WTC11 (cell line): ENCODE measurements at regions not wholly inside any gene's neighbourhood (a gene's known extent, or its start where the extent isn't known, plus 50 kb on each side); places are given as distances from the start of the nearest gene placed in this dataset.

Experiments used
- ATAC-seq: fragments of 200-7000 bp; cut with Tn5 transposase; 2 replicates; pipeline ENCODE4 v1.10.0; 2021; ENCODE audit warnings: mild to moderate bottlenecking, moderate library complexity
- CTCF ChIA-PET: fragments of 300-600 bp; sonication (Branson Sonifier 250); formaldehyde crosslinking; loops from one replicate; lab custom pipeline; 2021; ENCODE audit warnings: antibody characterized with exemption; lab: Charles Lee
- POLR2A ChIA-PET: fragments of 350-600 bp; sonication (Branson Sonifier 250); formaldehyde crosslinking; loops from one replicate; lab custom pipeline; 2021; ENCODE audit warnings: antibody characterized with exemption; lab: Charles Lee
- DNase-seq: peaks from one replicate; pipeline ENCODE4 v3.0.0; 2021; ENCODE audit warnings: low spot score
- H3K27ac Mint-ChIP-seq: 2 replicates; pipeline ENCODE4 v1.8.0; 2021; ENCODE audit warnings: mixed read lengths
- H3K27me3 Mint-ChIP-seq: 2 replicates; pipeline ENCODE4 v1.8.0; 2021; ENCODE audit warnings: low read depth, mild to moderate bottlenecking, moderate library complexity, mixed read lengths
- H3K36me3 Mint-ChIP-seq: 2 replicates; pipeline ENCODE4 v1.8.0; 2021; ENCODE audit warnings: mixed read lengths
- H3K4me1 Mint-ChIP-seq: 2 replicates; pipeline ENCODE4 v1.8.0; 2022; ENCODE audit warnings: mixed read lengths
- H3K4me3 Mint-ChIP-seq: 2 replicates; pipeline ENCODE4 v1.8.0; 2021; ENCODE audit warnings: mild to moderate bottlenecking, moderate library complexity, mixed read lengths
- H3K9me3 Mint-ChIP-seq: 2 replicates; pipeline ENCODE4 v1.8.0; 2021; ENCODE audit warnings: mixed read lengths
- CBFB ChIP-seq: sonication (generic); formaldehyde crosslinking; IDR thresholded peaks from 2 replicates; pipeline ENCODE4 v1.8.1; 2022; ENCODE audit warnings: mild to moderate bottlenecking, low read depth, missing genetic modification reagents
- EMX1 ChIP-seq: fragments of 250-450 bp; sonication (Bioruptor Pico); IDR thresholded peaks from 2 replicates; pipeline ENCODE4 v1.8.0; 2021; ENCODE audit warnings: mild to moderate bottlenecking
- ETV6 ChIP-seq: sonication (generic); formaldehyde crosslinking; IDR thresholded peaks from 2 replicates; pipeline ENCODE4 v1.8.1; 2022; ENCODE audit warnings: mild to moderate bottlenecking, missing genetic modification reagents
- GABPB1 ChIP-seq: sonication (generic); formaldehyde crosslinking; IDR thresholded peaks from 2 replicates; pipeline ENCODE4 v1.8.1; 2023; ENCODE audit warnings: mild to moderate bottlenecking, missing genetic modification reagents
- NR3C1 ChIP-seq: sonication (generic); formaldehyde crosslinking; conservative IDR thresholded peaks from 2 replicates; pipeline ENCODE4 v1.8.1; 2023; ENCODE audit warnings: low read depth, mild to moderate bottlenecking, missing genetic modification reagents
- PRRX2 ChIP-seq: fragments of 250-450 bp; sonication (Bioruptor Pico); IDR thresholded peaks from 2 replicates; pipeline ENCODE4 v1.8.0; 2021; ENCODE audit warnings: mild to moderate bottlenecking
- RELA ChIP-seq: sonication (generic); formaldehyde crosslinking; IDR thresholded peaks from 2 replicates; pipeline ENCODE4 v1.8.1; 2022; ENCODE audit warnings: missing genetic modification reagents, mild to moderate bottlenecking, borderline replicate concordance
- TEAD4 ChIP-seq: sonication (generic); formaldehyde crosslinking; IDR thresholded peaks from 2 replicates; pipeline ENCODE4 v1.8.0; 2022; ENCODE audit warnings: mild to moderate bottlenecking, missing genetic modification reagents
- ZNF416 ChIP-seq: fragments of 250-450 bp; sonication (Bioruptor Pico); IDR thresholded peaks from 2 replicates; pipeline ENCODE4 v1.9.0; 2021; ENCODE audit warnings: mild to moderate bottlenecking, inconsistent platforms
- ZNF423 ChIP-seq: fragments of 250-450 bp; sonication (Bioruptor Pico); IDR thresholded peaks from 2 replicates; pipeline ENCODE4 v2.1.2; 2022; ENCODE audit warnings: mild to moderate bottlenecking, moderate library complexity
- TF ChIP-seq, protein P1 (sequence below): sonication (generic); formaldehyde crosslinking; IDR thresholded peaks from 2 replicates; pipeline ENCODE4 v1.8.0; 2023; ENCODE audit warnings: missing genetic modification reagents, mild to moderate bottlenecking, borderline replicate concordance
- TF ChIP-seq, protein P2 (sequence below): sonication (generic); formaldehyde crosslinking; IDR thresholded peaks from 2 replicates; pipeline ENCODE4 v1.8.0; 2022; ENCODE audit warnings: missing genetic modification reagents
- TF ChIP-seq, protein P3 (sequence below): fragments of 250-450 bp; sonication (Bioruptor Pico); conservative IDR thresholded peaks from 2 replicates; pipeline ENCODE4 v1.9.0; 2021; ENCODE audit warnings: mild to moderate bottlenecking
- TF ChIP-seq, protein P4 (sequence below): sonication (generic); formaldehyde crosslinking; IDR thresholded peaks from 2 replicates; pipeline ENCODE4 v1.8.1; 2022; ENCODE audit warnings: low read depth, mild to moderate bottlenecking, moderate library complexity, missing genetic modification reagents, borderline replicate concordance
- TF ChIP-seq, protein P5 (sequence below): sonication (generic); formaldehyde crosslinking; IDR thresholded peaks from 2 replicates; pipeline ENCODE4 v1.8.1; 2022; ENCODE audit warnings: missing genetic modification reagents, borderline replicate concordance

DNA sequence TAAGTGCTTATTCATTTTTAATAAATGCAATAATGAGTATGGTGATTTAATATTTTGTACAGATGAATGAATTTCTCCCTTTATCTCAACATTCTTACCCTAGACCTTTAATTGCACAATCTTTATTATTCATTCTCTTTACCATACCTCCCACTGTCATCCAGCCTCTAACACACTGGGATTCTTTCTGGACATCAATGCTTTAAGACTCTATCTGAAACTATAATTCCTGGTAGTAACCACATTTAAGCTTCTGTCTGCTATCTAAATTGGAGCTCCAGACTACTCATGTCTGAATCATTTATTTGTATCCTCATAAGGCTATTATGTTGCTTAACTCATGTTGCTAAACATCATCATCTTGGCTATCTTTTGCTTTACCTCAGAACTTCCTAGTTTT lies 270.2 kb downstream of the ALG10B start (continued):
- TF ChIP-seq TEAD4 (CRISPR knock-in tag), result no peak
- TF ChIP-seq RELA (CRISPR knock-in tag), result no peak
- TF ChIP-seq CBFB (CRISPR knock-in tag), result no peak

DNA sequence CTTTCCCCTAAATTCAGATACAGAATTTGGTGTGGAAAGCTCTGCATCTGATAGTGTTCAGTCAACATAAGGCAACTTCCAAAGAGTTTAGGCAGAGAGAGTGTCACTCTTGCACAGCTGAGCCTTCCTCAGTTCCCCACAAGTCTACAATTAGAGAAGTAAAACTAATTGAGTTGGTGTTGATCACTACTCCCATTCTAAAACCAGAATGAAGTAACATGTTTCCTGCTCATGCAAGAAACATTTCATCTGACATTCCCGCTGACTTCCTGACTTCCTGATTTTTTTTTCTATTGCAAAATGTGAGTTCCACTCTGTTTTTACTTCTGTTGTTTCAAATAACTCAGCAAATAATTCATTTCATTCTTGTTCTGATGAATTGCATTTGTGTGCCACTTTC lies 271.0 kb downstream of the ALG10B start:
- Mint-ChIP-seq H3K9me3 (peaks cover 12% of the 10 kb centered on the region), H3K4me3 (no peak overlapping the region), H3K27me3 (no peaks in the 10 kb centered on the region), H3K36me3 (no peaks in the 10 kb centered on the region), H3K4me1 (0 out of 2 replicates have a peak, but pooled peaks cover 4% of the 10 kb centered on the region), H3K27ac (no peak overlapping the region)
- ChIA-PET POLR2A (no interaction called here), CTCF (no interaction called here)
- no peak for DNase-seq
- TF ChIP-seq, protein P1, sequence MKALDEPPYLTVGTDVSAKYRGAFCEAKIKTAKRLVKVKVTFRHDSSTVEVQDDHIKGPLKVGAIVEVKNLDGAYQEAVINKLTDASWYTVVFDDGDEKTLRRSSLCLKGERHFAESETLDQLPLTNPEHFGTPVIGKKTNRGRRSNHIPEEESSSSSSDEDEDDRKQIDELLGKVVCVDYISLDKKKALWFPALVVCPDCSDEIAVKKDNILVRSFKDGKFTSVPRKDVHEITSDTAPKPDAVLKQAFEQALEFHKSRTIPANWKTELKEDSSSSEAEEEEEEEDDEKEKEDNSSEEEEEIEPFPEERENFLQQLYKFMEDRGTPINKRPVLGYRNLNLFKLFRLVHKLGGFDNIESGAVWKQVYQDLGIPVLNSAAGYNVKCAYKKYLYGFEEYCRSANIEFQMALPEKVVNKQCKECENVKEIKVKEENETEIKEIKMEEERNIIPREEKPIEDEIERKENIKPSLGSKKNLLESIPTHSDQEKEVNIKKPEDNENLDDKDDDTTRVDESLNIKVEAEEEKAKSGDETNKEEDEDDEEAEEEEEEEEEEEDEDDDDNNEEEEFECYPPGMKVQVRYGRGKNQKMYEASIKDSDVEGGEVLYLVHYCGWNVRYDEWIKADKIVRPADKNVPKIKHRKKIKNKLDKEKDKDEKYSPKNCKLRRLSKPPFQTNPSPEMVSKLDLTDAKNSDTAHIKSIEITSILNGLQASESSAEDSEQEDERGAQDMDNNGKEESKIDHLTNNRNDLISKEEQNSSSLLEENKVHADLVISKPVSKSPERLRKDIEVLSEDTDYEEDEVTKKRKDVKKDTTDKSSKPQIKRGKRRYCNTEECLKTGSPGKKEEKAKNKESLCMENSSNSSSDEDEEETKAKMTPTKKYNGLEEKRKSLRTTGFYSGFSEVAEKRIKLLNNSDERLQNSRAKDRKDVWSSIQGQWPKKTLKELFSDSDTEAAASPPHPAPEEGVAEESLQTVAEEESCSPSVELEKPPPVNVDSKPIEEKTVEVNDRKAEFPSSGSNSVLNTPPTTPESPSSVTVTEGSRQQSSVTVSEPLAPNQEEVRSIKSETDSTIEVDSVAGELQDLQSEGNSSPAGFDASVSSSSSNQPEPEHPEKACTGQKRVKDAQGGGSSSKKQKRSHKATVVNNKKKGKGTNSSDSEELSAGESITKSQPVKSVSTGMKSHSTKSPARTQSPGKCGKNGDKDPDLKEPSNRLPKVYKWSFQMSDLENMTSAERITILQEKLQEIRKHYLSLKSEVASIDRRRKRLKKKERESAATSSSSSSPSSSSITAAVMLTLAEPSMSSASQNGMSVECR, result no peak
- no peak for TF ChIP-seq CBFB (CRISPR knock-in tag)
- TF ChIP-seq, protein P2, sequence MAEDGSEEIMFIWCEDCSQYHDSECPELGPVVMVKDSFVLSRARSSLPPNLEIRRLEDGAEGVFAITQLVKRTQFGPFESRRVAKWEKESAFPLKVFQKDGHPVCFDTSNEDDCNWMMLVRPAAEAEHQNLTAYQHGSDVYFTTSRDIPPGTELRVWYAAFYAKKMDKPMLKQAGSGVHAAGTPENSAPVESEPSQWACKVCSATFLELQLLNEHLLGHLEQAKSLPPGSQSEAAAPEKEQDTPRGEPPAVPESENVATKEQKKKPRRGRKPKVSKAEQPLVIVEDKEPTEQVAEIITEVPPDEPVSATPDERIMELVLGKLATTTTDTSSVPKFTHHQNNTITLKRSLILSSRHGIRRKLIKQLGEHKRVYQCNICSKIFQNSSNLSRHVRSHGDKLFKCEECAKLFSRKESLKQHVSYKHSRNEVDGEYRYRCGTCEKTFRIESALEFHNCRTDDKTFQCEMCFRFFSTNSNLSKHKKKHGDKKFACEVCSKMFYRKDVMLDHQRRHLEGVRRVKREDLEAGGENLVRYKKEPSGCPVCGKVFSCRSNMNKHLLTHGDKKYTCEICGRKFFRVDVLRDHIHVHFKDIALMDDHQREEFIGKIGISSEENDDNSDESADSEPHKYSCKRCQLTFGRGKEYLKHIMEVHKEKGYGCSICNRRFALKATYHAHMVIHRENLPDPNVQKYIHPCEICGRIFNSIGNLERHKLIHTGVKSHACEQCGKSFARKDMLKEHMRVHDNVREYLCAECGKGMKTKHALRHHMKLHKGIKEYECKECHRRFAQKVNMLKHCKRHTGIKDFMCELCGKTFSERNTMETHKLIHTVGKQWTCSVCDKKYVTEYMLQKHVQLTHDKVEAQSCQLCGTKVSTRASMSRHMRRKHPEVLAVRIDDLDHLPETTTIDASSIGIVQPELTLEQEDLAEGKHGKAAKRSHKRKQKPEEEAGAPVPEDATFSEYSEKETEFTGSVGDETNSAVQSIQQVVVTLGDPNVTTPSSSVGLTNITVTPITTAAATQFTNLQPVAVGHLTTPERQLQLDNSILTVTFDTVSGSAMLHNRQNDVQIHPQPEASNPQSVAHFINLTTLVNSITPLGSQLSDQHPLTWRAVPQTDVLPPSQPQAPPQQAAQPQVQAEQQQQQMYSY (CRISPR knock-in tag), result no peak
- TF ChIP-seq ZNF423 (CRISPR knock-in tag), result no peak
- TF ChIP-seq NR3C1 (CRISPR knock-in tag), result no peak
- no peak for TF ChIP-seq ETV6 (CRISPR knock-in tag)
- TF ChIP-seq, protein P3, sequence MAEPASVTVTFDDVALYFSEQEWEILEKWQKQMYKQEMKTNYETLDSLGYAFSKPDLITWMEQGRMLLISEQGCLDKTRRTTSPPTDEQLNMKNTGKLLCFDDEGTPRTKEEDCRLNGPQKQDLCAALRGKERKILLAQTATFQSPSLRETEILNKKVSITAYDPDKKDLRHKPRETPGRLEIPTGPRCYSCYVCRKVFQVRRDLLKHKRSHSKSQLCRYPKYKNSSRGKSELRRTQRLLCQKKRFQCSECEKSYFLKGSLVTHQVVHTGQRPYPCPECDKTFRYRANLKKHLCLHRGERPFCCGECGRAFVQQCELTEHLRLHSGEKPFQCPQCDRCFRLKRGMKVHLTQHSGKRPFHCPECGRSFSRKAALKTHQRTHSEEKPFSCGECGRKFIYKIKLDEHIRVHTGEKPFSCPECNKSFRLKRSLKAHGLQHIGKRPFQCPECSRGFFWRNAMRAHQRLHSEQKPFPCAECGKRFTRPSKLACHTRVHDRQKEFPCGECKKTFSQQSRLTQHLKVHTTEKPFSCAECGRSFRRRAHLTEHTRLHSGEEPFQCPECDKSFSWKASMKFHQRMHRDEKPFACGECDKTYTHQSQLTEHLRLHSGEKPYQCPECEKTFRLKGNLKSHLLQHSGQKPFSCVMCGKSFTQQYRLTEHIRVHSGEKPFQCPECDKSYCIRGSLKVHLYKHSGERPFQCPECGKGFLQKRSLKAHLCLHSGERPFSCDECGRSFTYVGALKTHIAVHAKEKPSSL (CRISPR knock-in tag), result no peak
- TF ChIP-seq, all 79 proteins: peak for 0
- no peak for ATAC-seq

DNA sequence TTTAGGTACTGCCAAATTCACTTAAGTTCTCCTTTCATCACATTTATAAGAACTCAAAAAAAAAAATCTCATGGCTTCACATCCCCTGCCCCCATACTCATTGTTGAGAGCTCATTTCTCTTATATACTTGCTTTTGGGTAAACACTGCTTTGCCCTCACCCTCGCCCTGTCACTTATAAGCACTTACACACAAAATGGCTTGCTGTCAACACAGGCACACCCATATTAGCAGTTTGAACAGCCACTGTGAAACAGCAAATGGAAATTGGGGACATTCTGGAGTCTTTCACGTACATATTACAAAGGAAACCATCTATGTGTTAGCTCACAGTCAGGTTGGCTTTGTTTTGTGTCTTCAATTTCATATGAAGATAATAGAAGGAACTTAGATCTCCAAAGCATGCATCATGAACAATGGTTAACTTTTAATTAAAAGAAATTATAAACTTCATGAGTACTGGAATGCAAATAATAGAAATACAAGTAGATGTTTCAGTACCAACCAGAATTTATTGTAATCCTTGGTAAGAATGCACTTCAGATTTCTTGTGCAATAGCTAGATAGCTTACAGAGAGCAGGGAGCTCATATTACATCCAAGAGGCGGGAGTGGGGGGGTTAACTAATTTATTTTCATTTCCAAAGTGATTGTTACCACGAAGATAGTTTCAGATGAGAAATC lies 272.2 kb downstream of the ALG10B start:
- CTCF ChIA-PET, result no interaction called here
- Mint-ChIP-seq H3K9me3 (peaks cover 4% of the 10 kb centered on the region; the same call in 1 of the 2 replicates), H3K4me3 (no peak overlapping the region), H3K27ac (no peak overlapping the region), H3K27me3 (no peaks in the 10 kb centered on the region), H3K4me1 (0 out of 2 replicates have a peak, but pooled peaks cover 4% of the 10 kb centered on the region), H3K36me3 (no peaks in the 10 kb centered on the region)
- POLR2A ChIA-PET, result no interaction called here
- DNase-seq, result no peak
- no peak for ATAC-seq
- TF ChIP-seq, protein P4, sequence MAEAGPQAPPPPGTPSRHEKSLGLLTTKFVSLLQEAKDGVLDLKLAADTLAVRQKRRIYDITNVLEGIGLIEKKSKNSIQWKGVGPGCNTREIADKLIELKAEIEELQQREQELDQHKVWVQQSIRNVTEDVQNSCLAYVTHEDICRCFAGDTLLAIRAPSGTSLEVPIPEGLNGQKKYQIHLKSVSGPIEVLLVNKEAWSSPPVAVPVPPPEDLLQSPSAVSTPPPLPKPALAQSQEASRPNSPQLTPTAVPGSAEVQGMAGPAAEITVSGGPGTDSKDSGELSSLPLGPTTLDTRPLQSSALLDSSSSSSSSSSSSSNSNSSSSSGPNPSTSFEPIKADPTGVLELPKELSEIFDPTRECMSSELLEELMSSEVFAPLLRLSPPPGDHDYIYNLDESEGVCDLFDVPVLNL, result no peak
- TF ChIP-seq TEAD4 (CRISPR knock-in tag) (no peak), GABPB1 (CRISPR knock-in tag) (no peak), ZNF416 (no peak), EMX1 (CRISPR knock-in tag) (no peak), PRRX2 (CRISPR knock-in tag) (no peak)
- TF ChIP-seq, protein P2 (CRISPR knock-in tag), result no peak
- TF ChIP-seq, protein P5, sequence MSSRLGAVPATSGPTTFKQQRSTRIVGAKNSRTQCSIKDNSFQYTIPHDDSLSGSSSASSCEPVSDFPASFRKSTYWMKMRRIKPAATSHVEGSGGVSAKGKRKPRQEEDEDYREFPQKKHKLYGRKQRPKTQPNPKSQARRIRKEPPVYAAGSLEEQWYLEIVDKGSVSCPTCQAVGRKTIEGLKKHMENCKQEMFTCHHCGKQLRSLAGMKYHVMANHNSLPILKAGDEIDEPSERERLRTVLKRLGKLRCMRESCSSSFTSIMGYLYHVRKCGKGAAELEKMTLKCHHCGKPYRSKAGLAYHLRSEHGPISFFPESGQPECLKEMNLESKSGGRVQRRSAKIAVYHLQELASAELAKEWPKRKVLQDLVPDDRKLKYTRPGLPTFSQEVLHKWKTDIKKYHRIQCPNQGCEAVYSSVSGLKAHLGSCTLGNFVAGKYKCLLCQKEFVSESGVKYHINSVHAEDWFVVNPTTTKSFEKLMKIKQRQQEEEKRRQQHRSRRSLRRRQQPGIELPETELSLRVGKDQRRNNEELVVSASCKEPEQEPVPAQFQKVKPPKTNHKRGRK (CRISPR knock-in tag), result no peak
